H1 (cell line): ENCODE measurements at regions not wholly inside any gene's neighbourhood (a gene's known extent, or its start where the extent isn't known, plus 50 kb on each side); places are given as distances from the start of the nearest gene placed in this dataset.

Experiments
- CHD7 ChIP-seq: fragments of 300-600 bp; sonication (generic); IDR thresholded peaks from 2 replicates; pipeline ENCODE4 v1.7.1; 2012; ENCODE audit warnings: low read length, moderate library complexity, mild to moderate bottlenecking, inconsistent platforms; ENCODE audit not compliant: insufficient replicate concordance
- HDAC2 ChIP-seq, 2 experiments: fragments of 300-600 bp in 1 of 2; sonication (generic) in 1 of 2; IDR thresholded peaks; 2 replicates each; pipeline ENCODE4 v1.6.1; 2011 to 2012; ENCODE audit warnings: low read depth in 2 of 2, low read length in 2 of 2, mild to moderate bottlenecking in 2 of 2, moderate library complexity in 2 of 2, borderline replicate concordance in 1 of 2, inconsistent platforms in 1 of 2
- JUN ChIP-seq: IDR thresholded peaks from 2 replicates; pipeline ENCODE4 v1.6.1; 2011; ENCODE audit warnings: low read depth, mild to moderate bottlenecking, improper control_type of control experiment, low read length
- NANOG ChIP-seq: IDR thresholded peaks from 2 replicates; pipeline ENCODE4 v1.6.1; 2011; ENCODE audit warnings: low read length, low read depth, mild to moderate bottlenecking, inconsistent platforms; ENCODE audit not compliant: insufficient read depth, poor library complexity, severe bottlenecking
- POLR2AphosphoS5 ChIP-seq: IDR thresholded peaks from 2 replicates; pipeline ENCODE4 v1.6.1; 2011; ENCODE audit warnings: low read depth, low read length
- SIN3A ChIP-seq, 2 experiments: IDR thresholded peaks in 1 of 2; conservative IDR thresholded peaks in 1 of 2; 2 replicates each; pipeline ENCODE4 v1.6.1; 2011 to 2012; ENCODE audit warnings: low read length in 2 of 2, improper control_type of control experiment in 1 of 2, low read depth in 1 of 2, mild to moderate bottlenecking in 1 of 2

- TF ChIP-seq SIN3A (conservative IDR thresholded peaks at IDR 0.05 in 1 of 2, IDR thresholded peaks at IDR 0.05 in 1 of 2; ENCODE audit: low read depth in 1 of 2, low read length in 2 of 2) (no peak), CHD7 (no peak), HDAC2 (IDR thresholded peaks at IDR 0.05; ENCODE audit: borderline replicate concordance in 1 of 2, low read depth in 2 of 2, low read length in 2 of 2) (no peak), POLR2AphosphoS5 (no peak), NANOG (no peak), JUN (no peak)
These were observed 70.2 kb upstream of the GNAO1 start (continued) for GRCh38 chr16:56121156-56121500.
